HEK293T (cell line): ENCODE measurements at regions not wholly inside any gene's neighbourhood (a gene's known extent, or its start where the extent isn't known, plus 50 kb on each side); places are given as distances from the start of the nearest gene placed in this dataset.

Source experiments
- ARNT ChIP-seq: fragments of 450-650 bp; IDR thresholded peaks from 2 replicates; pipeline ENCODE4 v1.6.1; 2017; ENCODE audit warnings: mild to moderate bottlenecking
- BHLHE40 ChIP-seq: fragments of 450-650 bp; IDR thresholded peaks from 2 replicates; pipeline ENCODE4 v1.6.1; 2016; ENCODE audit warnings: mild to moderate bottlenecking, moderate library complexity, borderline replicate concordance
- ELF4 ChIP-seq: fragments of 450-650 bp; IDR thresholded peaks from 2 replicates; pipeline ENCODE4 v1.6.1; 2017; ENCODE audit warnings: antibody characterized with exemption
- FOXK2 ChIP-seq: fragments of 450-650 bp; IDR thresholded peaks from 2 replicates; pipeline ENCODE4 v1.6.1; 2016; ENCODE audit warnings: mild to moderate bottlenecking
- SP1 ChIP-seq: fragments of 450-650 bp; IDR thresholded peaks from 2 replicates; pipeline ENCODE4 v1.6.1; 2017
- SUZ12 ChIP-seq: fragments of 450-650 bp; IDR thresholded peaks from 2 replicates; pipeline ENCODE4 v1.6.1; 2016; ENCODE audit warnings: mild to moderate bottlenecking
- TARDBP ChIP-seq: fragments of 450-650 bp; IDR thresholded peaks from 2 replicates; pipeline ENCODE4 v1.6.1; 2016
- ZNF384 ChIP-seq: fragments of 450-650 bp; IDR thresholded peaks from 2 replicates; pipeline ENCODE4 v1.6.1; 2016
- TF ChIP-seq, protein P1 (sequence below): fragments of 450-650 bp; IDR thresholded peaks from 2 replicates; pipeline ENCODE4 v1.6.1; 2016

DNA sequence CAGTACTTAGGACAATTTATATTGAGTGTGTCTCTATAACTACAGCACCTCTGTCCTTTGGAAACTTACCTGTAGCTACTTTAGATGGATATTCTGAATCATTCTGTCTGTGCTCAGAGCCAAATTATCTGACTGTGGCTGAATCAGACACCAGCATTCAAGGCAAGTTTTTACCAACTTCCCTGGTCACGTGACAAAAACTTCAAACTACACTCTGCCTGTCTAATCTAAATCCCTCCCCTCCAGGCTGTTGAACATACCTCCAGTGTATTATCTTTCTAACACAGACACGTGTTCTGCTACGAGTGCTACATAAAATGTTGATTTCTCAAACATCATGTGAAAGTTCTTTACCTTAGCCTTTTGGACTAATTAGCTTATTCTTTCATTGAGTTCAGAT is 641.2 kb upstream of the CPEB2 start:
- TF ChIP-seq, protein P1, sequence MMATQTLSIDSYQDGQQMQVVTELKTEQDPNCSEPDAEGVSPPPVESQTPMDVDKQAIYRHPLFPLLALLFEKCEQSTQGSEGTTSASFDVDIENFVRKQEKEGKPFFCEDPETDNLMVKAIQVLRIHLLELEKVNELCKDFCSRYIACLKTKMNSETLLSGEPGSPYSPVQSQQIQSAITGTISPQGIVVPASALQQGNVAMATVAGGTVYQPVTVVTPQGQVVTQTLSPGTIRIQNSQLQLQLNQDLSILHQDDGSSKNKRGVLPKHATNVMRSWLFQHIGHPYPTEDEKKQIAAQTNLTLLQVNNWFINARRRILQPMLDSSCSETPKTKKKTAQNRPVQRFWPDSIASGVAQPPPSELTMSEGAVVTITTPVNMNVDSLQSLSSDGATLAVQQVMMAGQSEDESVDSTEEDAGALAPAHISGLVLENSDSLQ, result no peak
- TF ChIP-seq SP1, result no peak
- no peak for TF ChIP-seq TARDBP
- TF ChIP-seq ARNT, result no peak
- no peak for TF ChIP-seq BHLHE40
- TF ChIP-seq SUZ12, result no peak
- no peak for TF ChIP-seq FOXK2
- TF ChIP-seq ELF4, result no peak
- no peak for TF ChIP-seq ZNF384
